ENCODE measurements at regions not wholly inside any gene's neighbourhood (a gene's known extent, or its start where the extent isn't known, plus 50 kb on each side); places are given as distances from the start of the nearest gene placed in this dataset.

- Histone ChIP-seq H3K36me3 (ENCODE audit: insufficient read depth, low read length) (no peaks in the 10 kb centered on the region), H3K4me3 (ENCODE audit: low read length, poor library complexity, severe bottlenecking) (no peak overlapping the region), H4K20me1 (ENCODE audit: insufficient read depth, low read length, poor library complexity, severe bottlenecking) (no peaks in the 10 kb centered on the region), H3K79me2 (ENCODE audit: insufficient read depth, low read length) (no peaks in the 10 kb centered on the region), H3K4me2 (ENCODE audit: low read depth, low read length, poor library complexity, severe bottlenecking) (no peak overlapping the region), H3K27me3 (ENCODE audit: insufficient read depth, low read length, poor library complexity, severe bottlenecking) (no peaks in the 10 kb centered on the region), H2AFZ (ENCODE audit: low read length) (no peak overlapping the region), H3K9me3 (ENCODE audit: insufficient read depth, low read depth, low read length) (no peaks in the 10 kb centered on the region), H3F3A (ENCODE audit: low read depth) (no peaks in the 10 kb centered on the region), H3K9ac (ENCODE audit: low read depth, low read length, poor library complexity, severe bottlenecking) (no peak overlapping the region), H3K4me1 (ENCODE audit: insufficient read depth, low read length, poor library complexity, severe bottlenecking) (no peaks in the 10 kb centered on the region), H3K9me2 (replicated peaks; ENCODE audit: low read depth, low read length) (no peaks in the 10 kb centered on the region)
- TF ChIP-seq EZH2phosphoT487 (IDR thresholded peaks at IDR 0.05; ENCODE audit: borderline replicate concordance) = no peak
- TF ChIP-seq CTCF (conservative IDR thresholded peaks at IDR 0.05; ENCODE audit: low read length) = no peak
These were observed 340.2 kb upstream of the DKK2 start for GRCh38 chr4:107376293-107376692.

GRCh38 chr4:107366900-107367299 is 330.8 kb upstream of the DKK2 start:
- no peak overlapping the region for H3K4me3 ChIP-seq (ENCODE audit: low read length, poor library complexity, severe bottlenecking)
- H2AFZ ChIP-seq (ENCODE audit: low read length) = no peak overlapping the region
- H3K9ac ChIP-seq (ENCODE audit: low read depth, low read length, poor library complexity, severe bottlenecking) = no peak overlapping the region
- H4K20me1 ChIP-seq (ENCODE audit: insufficient read depth, low read length, poor library complexity, severe bottlenecking) = no peaks in the 10 kb centered on the region
- no peaks in the 10 kb centered on the region for H3K4me1 ChIP-seq (ENCODE audit: insufficient read depth, low read length, poor library complexity, severe bottlenecking)
- no peaks in the 10 kb centered on the region for H3K27me3 ChIP-seq (ENCODE audit: insufficient read depth, low read length, poor library complexity, severe bottlenecking)
- H3K9me3 ChIP-seq (ENCODE audit: insufficient read depth, low read depth, low read length) = no peaks in the 10 kb centered on the region
- no peaks in the 10 kb centered on the region for H3K79me2 ChIP-seq (ENCODE audit: insufficient read depth, low read length)
- no peaks in the 10 kb centered on the region for H3F3A ChIP-seq (ENCODE audit: low read depth)
- no peak overlapping the region for H3K4me2 ChIP-seq (ENCODE audit: low read depth, low read length, poor library complexity, severe bottlenecking)
- TF ChIP-seq EZH2phosphoT487 (IDR thresholded peaks at IDR 0.05; ENCODE audit: borderline replicate concordance) (no peak), CTCF (conservative IDR thresholded peaks at IDR 0.05; ENCODE audit: low read length) (no peak)
- no peaks in the 10 kb centered on the region for H3K9me2 ChIP-seq (replicated peaks; ENCODE audit: low read depth, low read length)
- H3K36me3 ChIP-seq (ENCODE audit: insufficient read depth, low read length) = no peaks in the 10 kb centered on the region

- no peaks in the 10 kb centered on the region for H3F3A ChIP-seq (ENCODE audit: low read depth)
- H3K27me3 ChIP-seq (ENCODE audit: insufficient read depth, low read length, poor library complexity, severe bottlenecking) = no peaks in the 10 kb centered on the region
- no peak overlapping the region for H2AFZ ChIP-seq (ENCODE audit: low read length)
- H3K79me2 ChIP-seq (ENCODE audit: insufficient read depth, low read length) = no peaks in the 10 kb centered on the region
- H4K20me1 ChIP-seq (ENCODE audit: insufficient read depth, low read length, poor library complexity, severe bottlenecking) = no peaks in the 10 kb centered on the region
- H3K4me3 ChIP-seq (ENCODE audit: low read length, poor library complexity, severe bottlenecking) = no peak overlapping the region
- no peaks in the 10 kb centered on the region for H3K4me1 ChIP-seq (ENCODE audit: insufficient read depth, low read length, poor library complexity, severe bottlenecking)
- no peak overlapping the region for H3K9ac ChIP-seq (ENCODE audit: low read depth, low read length, poor library complexity, severe bottlenecking)
- no peak overlapping the region for H3K4me2 ChIP-seq (ENCODE audit: low read depth, low read length, poor library complexity, severe bottlenecking)
- no peaks in the 10 kb centered on the region for H3K9me2 ChIP-seq (replicated peaks; ENCODE audit: low read depth, low read length)
- no peaks in the 10 kb centered on the region for H3K36me3 ChIP-seq (ENCODE audit: insufficient read depth, low read length)
- TF ChIP-seq CTCF (conservative IDR thresholded peaks at IDR 0.05; ENCODE audit: low read length) = no peak
- no peak for TF ChIP-seq EZH2phosphoT487 (IDR thresholded peaks at IDR 0.05; ENCODE audit: borderline replicate concordance)
- H3K9me3 ChIP-seq (ENCODE audit: insufficient read depth, low read depth, low read length) = no peaks in the 10 kb centered on the region
These were observed 330.1 kb upstream of the DKK2 start for GRCh38 chr4:107366016-107366735.

Measured in Loucy (cell line).